ENCODE measurements at regions not wholly inside any gene's neighbourhood (a gene's known extent, or its start where the extent isn't known, plus 50 kb on each side); places are given as distances from the start of the nearest gene placed in this dataset.
A peak's percentile ranks its signal among the peaks of the same experiment; 100 is the strongest.
"Not testable (repeated sequence)": the region's sequence is repeated elsewhere in the genome, so short reads cannot be mapped to it uniquely, and the experiment has no call there.

DNA sequence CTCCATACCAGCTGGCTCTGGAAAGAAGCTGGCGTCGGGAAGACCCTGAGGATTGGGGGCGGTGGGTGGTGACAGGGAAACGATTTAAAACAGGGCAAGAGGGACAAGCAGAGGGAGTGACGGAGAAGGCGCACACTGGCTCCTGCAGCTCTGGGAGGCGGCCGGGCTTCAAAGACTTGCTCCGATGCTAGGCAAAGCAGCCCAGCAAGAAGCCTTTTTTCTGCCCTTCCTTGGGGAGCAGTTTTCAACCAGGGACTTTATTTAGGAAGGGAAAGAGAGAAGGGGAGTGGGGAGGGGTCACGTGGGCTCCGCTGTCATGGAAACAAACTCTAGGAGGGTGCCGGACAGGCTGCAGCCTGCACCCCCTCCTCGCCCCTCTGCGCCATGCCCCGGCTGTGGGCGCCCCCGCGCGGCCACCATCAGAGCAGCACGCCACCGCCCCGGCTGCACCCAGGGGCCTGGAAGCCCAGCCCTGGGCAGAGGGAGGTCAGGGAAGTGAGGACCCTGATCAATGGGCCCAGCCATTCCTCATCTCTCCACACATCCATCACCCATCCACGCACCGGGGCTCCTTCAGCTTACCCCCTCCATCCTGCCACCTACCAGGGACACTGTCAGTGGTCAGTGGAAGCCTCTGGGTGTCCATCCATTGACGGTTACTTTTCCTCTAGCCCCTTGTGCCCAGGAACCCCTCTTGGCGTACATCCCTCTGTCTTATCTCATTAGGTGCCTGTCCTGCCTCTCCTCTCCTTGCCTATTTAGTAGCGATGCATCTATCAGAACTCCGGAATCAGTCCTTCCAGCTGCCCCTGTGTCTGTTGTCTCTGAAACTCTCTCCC lies 66.6 kb upstream of the CCDC167 start:
- DNase-seq (ENCODE audit: low spot score, unreplicated experiment): peak; percentile 66
- Mint-ChIP-seq H3K4me3 (ENCODE audit: low read depth) (peak overlapping the region; percentile 73), H3K36me3 (ENCODE audit: insufficient read depth) (no peaks in the 10 kb centered on the region), H3K9me3 (ENCODE audit: low read depth) (no peaks in the 10 kb centered on the region), H3K27me3 (peaks cover 52% of the 10 kb centered on the region), H3K4me1 (ENCODE audit: low read depth) (peaks cover 9% of the 10 kb centered on the region), H3K27ac (no peak overlapping the region)
- TF ChIP-seq, protein P1, sequence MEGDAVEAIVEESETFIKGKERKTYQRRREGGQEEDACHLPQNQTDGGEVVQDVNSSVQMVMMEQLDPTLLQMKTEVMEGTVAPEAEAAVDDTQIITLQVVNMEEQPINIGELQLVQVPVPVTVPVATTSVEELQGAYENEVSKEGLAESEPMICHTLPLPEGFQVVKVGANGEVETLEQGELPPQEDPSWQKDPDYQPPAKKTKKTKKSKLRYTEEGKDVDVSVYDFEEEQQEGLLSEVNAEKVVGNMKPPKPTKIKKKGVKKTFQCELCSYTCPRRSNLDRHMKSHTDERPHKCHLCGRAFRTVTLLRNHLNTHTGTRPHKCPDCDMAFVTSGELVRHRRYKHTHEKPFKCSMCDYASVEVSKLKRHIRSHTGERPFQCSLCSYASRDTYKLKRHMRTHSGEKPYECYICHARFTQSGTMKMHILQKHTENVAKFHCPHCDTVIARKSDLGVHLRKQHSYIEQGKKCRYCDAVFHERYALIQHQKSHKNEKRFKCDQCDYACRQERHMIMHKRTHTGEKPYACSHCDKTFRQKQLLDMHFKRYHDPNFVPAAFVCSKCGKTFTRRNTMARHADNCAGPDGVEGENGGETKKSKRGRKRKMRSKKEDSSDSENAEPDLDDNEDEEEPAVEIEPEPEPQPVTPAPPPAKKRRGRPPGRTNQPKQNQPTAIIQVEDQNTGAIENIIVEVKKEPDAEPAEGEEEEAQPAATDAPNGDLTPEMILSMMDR (IDR thresholded peaks at IDR 0.05; ENCODE audit: unreplicated experiment): peak; percentile 88

DNA sequence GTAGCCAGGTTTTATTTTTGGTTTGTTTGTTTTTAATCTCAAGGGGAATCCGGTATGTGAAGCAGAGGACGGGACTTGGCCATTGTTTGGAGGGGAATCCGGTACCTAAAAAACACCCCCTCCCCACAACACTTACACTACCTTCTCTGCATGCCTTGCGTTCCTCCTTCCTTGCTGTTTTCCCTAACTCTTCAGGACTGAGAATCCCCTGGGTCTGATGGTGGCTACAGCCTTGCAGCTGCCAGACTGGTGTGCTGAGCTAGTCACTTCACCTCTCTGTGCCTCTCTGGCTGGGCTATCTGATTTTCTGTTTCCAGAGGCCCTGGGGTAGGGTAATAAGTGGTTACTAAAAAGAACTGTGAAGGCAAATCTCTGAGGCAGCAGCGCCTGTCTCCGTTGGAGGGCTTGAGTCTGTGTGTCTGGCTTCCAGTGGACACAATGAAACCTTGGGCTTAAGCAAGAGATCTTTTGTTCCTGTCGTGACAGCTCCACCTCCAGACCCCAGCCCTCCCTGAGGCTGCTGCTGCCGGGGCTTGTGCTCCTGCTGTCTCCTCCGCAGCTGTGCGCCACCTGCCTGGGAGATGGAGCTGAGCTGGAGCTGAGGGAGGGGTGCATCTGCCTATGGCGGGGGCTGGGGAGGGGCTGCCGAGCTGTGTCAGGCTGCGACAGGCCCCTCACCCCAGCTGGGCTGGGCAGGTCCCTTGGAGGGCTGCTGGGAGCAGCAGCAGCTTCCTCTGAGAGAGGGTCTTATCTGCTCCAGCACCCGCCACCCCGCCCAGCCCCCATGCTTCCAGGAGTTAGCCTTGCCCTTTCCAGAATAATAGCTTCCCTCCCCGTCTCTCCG lies 65.8 kb upstream of the CCDC167 start:
- H3K27ac Mint-ChIP-seq: no peak overlapping the region
- H3K27me3 Mint-ChIP-seq: peaks cover 52% of the 10 kb centered on the region
- TF ChIP-seq, protein P1 (IDR thresholded peaks at IDR 0.05; ENCODE audit: unreplicated experiment): peak; percentile 17
- H3K36me3 Mint-ChIP-seq (ENCODE audit: insufficient read depth): no peaks in the 10 kb centered on the region
- no peaks in the 10 kb centered on the region for H3K9me3 Mint-ChIP-seq (ENCODE audit: low read depth)
- peaks cover 9% of the 10 kb centered on the region for H3K4me1 Mint-ChIP-seq (ENCODE audit: low read depth)
- peak overlapping the region; percentile 73 for H3K4me3 Mint-ChIP-seq (ENCODE audit: low read depth)
- peak; percentile 45 for DNase-seq (ENCODE audit: low spot score, unreplicated experiment)

DNA sequence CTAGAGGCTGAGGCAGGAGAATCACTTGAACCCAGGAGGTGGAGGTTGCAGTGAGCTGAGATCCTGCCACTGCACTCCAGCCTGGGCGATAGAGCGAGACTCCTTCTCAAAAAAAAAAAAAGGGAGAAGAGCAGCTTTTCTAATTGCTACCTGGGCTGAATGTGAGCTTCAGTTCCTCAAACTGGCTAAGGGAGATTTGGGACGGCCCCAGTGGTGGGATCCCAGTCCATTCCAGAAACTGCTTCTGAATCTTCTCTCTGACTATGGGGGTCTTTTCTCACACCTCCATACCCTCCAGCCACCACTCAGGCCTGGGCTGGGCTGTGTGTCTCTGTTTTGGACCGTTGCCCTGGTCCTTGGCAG lies 63.2 kb upstream of the CCDC167 start:
- H3K9me3 Mint-ChIP-seq (ENCODE audit: low read depth); H3K27ac Mint-ChIP-seq; H3K4me1 Mint-ChIP-seq (ENCODE audit: low read depth); H3K4me3 Mint-ChIP-seq (ENCODE audit: low read depth); DNase-seq (ENCODE audit: low spot score, unreplicated experiment); H3K36me3 Mint-ChIP-seq (ENCODE audit: insufficient read depth): not testable (repeated sequence)
- H3K27me3 Mint-ChIP-seq: peaks cover 64% of the 10 kb centered on the region

DNA sequence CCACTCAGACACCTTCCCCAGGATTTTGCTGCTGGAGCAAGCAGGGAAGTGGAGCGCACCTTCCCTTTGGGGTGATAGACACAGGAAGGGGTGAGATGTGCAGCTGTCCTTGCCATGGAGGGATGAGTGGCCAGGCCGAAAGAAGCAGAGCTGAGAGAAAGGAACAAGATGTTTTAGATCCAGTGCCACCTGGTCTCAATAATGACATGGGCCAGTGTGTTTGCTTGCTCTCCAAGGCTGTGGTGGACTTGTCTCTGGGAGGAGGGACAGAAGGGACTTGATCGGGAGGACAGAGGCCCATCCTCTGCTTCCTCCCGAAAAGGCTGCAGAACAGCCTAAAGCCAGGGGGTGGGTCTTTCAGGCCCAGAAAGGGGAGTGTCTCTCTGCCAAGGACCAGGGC lies 61.7 kb upstream of the CCDC167 start:
- no peak overlapping the region for H3K4me3 Mint-ChIP-seq (ENCODE audit: low read depth)
- H3K36me3 Mint-ChIP-seq (ENCODE audit: insufficient read depth): no peaks in the 10 kb centered on the region
- TF ChIP-seq, protein P1 (IDR thresholded peaks at IDR 0.05; ENCODE audit: unreplicated experiment): no peak
- peaks cover 65% of the 10 kb centered on the region for H3K27me3 Mint-ChIP-seq
- no peaks in the 10 kb centered on the region for H3K9me3 Mint-ChIP-seq (ENCODE audit: low read depth)
- DNase-seq (ENCODE audit: low spot score, unreplicated experiment): no peak
- no peak overlapping the region for H3K27ac Mint-ChIP-seq
- H3K4me1 Mint-ChIP-seq (ENCODE audit: low read depth): peaks cover 10% of the 10 kb centered on the region

DNA sequence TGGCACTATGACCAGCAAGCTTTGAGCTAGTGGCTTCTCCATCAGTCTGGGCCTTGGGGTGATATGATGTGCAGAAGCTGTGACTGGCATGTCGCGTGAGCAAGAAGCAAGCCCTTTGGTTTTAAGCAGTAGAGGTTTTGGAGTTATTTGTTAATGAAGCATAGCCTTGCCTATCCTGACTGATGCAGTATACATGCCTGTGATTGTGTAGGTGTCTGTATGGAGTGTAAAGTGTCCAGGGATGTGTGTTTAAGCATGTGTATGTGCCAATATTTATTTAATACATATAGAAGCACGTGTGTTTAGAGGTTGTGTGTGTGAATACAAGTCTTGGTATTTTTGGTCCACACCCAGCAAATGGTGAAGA lies 61.0 kb upstream of the CCDC167 start:
- DNase-seq (ENCODE audit: low spot score, unreplicated experiment): no peak
- H3K27ac Mint-ChIP-seq: no peak overlapping the region
- peaks cover 70% of the 10 kb centered on the region for H3K27me3 Mint-ChIP-seq
- no peaks in the 10 kb centered on the region for H3K9me3 Mint-ChIP-seq (ENCODE audit: low read depth)
- peaks cover 10% of the 10 kb centered on the region for H3K4me1 Mint-ChIP-seq (ENCODE audit: low read depth)
- TF ChIP-seq, protein P1 (IDR thresholded peaks at IDR 0.05; ENCODE audit: unreplicated experiment): no peak
- H3K36me3 Mint-ChIP-seq (ENCODE audit: insufficient read depth): no peaks in the 10 kb centered on the region
- no peak overlapping the region for H3K4me3 Mint-ChIP-seq (ENCODE audit: low read depth)
